ENCODE measurements at regions not wholly inside any gene's neighbourhood (a gene's known extent, or its start where the extent isn't known, plus 50 kb on each side); places are given as distances from the start of the nearest gene placed in this dataset.

DNA sequence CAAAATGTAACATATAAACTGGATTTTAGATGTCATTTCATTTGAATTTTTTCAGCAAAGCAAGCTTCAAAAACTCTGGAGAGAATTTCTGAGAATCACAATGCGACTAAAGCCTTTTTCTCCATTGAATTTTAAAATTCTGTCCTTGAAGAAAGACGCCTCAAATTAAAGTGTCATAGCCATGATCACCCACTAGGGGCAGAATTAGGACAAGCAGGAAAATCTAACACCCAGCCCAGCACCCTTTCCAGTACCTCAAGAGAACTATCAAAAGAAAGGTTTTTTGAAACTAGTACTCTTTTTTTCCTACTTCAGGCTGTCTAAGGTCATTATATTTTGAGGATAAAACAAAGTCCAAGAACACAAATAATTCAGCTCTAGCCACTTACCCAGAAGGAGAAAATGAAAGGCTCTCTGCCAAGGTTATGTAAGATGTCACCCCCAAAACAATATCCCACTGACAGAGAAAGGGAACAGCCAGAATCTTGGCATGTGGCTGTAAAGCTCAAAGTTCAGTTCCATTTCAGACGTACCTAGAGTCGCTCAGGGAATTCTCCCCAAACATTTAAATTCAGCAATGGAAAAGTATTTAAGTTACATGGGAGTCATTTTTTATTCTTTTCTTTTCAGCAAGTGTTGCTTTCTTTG lies 299.4 kb downstream of the SNX13 start:
- Histone ChIP-seq H3K9me3 (no peaks in the 10 kb centered on the region), H3K27ac (no peak overlapping the region), H3K36me3 (no peaks in the 10 kb centered on the region), H3K27me3 (no peaks in the 10 kb centered on the region), H3K4me1 (no peaks in the 10 kb centered on the region), H3K4me3 (no peak overlapping the region)
- WGBS, 2 donors (ENCODE audit: low coverage in 1 of 2) = 46 to 52% methylated on average over 4 of the region's 4 CpGs
- in situ Hi-C loops (cut with MboI; ENCODE audit: low pct_ligation_motif_present in 1 of 4, low pct_unique_long_range_greater_than_20kb in 1 of 4, low sequenced_read_pairs in 3 of 4) (loop anchor here in 3 of 4 donors (10.0 to 25.0 kb wide), 3 partner anchors 326 to 654 kb away; no protein-coding TSS in a partner anchor), intact Hi-C loops (cut with DNase I; ENCODE audit: low total_unique reads) (no loop called here)
- TF ChIP-seq POLR2A (IDR thresholded peaks at IDR 0.05) = no peak
- TF ChIP-seq, protein P1, sequence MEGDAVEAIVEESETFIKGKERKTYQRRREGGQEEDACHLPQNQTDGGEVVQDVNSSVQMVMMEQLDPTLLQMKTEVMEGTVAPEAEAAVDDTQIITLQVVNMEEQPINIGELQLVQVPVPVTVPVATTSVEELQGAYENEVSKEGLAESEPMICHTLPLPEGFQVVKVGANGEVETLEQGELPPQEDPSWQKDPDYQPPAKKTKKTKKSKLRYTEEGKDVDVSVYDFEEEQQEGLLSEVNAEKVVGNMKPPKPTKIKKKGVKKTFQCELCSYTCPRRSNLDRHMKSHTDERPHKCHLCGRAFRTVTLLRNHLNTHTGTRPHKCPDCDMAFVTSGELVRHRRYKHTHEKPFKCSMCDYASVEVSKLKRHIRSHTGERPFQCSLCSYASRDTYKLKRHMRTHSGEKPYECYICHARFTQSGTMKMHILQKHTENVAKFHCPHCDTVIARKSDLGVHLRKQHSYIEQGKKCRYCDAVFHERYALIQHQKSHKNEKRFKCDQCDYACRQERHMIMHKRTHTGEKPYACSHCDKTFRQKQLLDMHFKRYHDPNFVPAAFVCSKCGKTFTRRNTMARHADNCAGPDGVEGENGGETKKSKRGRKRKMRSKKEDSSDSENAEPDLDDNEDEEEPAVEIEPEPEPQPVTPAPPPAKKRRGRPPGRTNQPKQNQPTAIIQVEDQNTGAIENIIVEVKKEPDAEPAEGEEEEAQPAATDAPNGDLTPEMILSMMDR (IDR thresholded peaks at IDR 0.05) = peak; percentile 55 to 68 (median 65)
- no peak for DNase-seq

DNA sequence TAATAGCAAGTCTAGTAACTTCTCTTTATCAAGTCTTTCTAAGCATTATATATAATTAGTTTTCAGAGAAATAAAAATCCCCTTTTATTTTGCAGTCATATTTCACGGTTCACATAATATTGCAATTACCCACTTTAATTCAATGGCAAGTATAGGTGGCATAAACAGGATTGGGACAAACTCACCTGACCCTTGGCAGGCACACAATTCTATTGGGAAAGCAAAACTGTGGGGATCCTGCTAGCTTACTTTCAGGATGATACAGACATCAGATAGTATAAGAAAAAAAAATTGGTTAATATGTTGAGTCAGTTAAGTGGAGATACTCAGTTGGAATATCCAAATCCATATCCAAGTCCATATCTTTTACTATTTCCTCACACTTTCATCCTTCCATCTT lies 294.8 kb downstream of the SNX13 start:
- in situ Hi-C loops (cut with MboI; ENCODE audit: low pct_ligation_motif_present in 1 of 4, low pct_unique_long_range_greater_than_20kb in 1 of 4, low sequenced_read_pairs in 3 of 4) = loop anchor here in 3 of 4 donors (10.0 to 25.0 kb wide), 3 partner anchors 331 to 658 kb away; no protein-coding TSS in a partner anchor
- DNase-seq = no peak
- H3K36me3 ChIP-seq = no peaks in the 10 kb centered on the region
- no peaks in the 10 kb centered on the region for H3K9me3 ChIP-seq
- no peaks in the 10 kb centered on the region for H3K27me3 ChIP-seq
- WGBS, 2 donors (ENCODE audit: low coverage in 1 of 2) = 100% methylated on average over 1 of the region's 1 CpG
- intact Hi-C loops (cut with DNase I; ENCODE audit: low total_unique reads) = no loop called here
- TF ChIP-seq, protein P1 (IDR thresholded peaks at IDR 0.05) = no peak
- no peak for TF ChIP-seq POLR2AphosphoS5 (IDR thresholded peaks at IDR 0.05)
- no peak for TF ChIP-seq POLR2A (IDR thresholded peaks at IDR 0.05)
- TF ChIP-seq EP300 (IDR thresholded peaks at IDR 0.05; ENCODE audit: low read depth) = no peak
- no peak overlapping the region for H3K27ac ChIP-seq
- H3K4me1 ChIP-seq = no peaks in the 10 kb centered on the region
- H3K4me3 ChIP-seq = no peak overlapping the region

DNA sequence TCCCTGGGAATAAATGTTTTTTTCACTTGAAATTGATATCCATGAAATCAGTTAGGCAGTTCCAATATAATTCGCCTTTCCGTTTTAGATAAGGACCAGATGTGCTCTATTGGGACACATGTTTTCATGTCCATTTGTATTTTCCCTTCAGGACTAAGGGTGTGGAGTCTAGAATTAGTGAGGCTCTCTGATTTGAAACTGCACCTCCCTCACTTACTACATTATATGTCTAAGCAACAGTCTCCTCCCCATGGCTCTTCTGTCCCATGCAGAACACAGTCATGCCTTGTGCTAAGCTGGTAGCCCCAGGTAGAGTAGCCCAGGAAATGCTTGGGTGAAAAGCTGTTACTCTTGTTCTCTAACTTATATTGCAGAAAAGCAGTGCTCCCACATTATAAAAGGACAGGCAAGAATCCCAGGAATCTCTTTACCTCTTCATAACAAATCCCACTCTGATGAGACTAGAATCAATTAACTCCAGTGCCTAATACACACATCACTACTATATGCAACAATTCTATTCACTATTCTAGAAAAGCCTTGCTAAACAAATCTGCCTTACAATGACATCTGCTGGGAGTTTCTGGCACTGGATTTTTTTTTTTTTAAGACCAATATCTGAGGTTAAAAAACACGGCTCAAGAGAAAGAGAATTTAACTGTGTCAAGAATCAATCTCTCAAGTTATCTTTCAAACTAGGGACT lies 293.9 kb downstream of the SNX13 start:
- Histone ChIP-seq H3K9me3 (no peaks in the 10 kb centered on the region), H3K27me3 (no peaks in the 10 kb centered on the region), H3K36me3 (no peaks in the 10 kb centered on the region), H3K27ac (no peak overlapping the region), H3K4me3 (no peak overlapping the region), H3K4me1 (no peaks in the 10 kb centered on the region)
- intact Hi-C loops (cut with DNase I; ENCODE audit: low total_unique reads) = no loop called here
- DNase-seq = no peak
- WGBS, 2 donors (ENCODE audit: low coverage in 1 of 2) = 63 to 64% methylated on average over 3 of the region's 3 CpGs
- TF ChIP-seq, protein P1 (IDR thresholded peaks at IDR 0.05) = peak in 3 of 5 experiments; percentile 19 to 31 (median 25)
- no peak for TF ChIP-seq POLR2A (IDR thresholded peaks at IDR 0.05)
- TF ChIP-seq POLR2AphosphoS5 (IDR thresholded peaks at IDR 0.05) = no peak
- in situ Hi-C loops (cut with MboI; ENCODE audit: low pct_ligation_motif_present in 1 of 4, low pct_unique_long_range_greater_than_20kb in 1 of 4, low sequenced_read_pairs in 3 of 4) = loop anchor here in 3 of 4 donors (10.0 to 25.0 kb wide), 3 partner anchors 332 to 659 kb away; no protein-coding TSS in a partner anchor

DNA sequence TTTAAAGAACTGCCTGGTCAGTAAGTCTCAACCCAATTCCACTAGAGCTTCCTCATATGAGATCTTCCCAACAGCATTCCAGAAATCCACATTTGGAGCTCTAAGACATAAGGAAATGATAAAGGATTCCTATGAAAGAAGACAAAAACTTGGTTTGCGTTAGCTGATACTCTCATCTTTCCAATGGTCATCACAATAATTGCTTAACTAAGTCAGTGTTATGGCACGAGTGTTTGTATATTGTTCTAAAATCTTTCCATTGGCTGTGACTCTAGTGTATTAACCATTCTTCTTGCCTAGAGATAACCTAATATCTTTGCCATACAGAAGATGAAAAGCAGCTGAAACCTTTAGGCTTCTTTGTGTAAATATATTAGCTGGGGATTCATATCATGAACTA lies 289.0 kb downstream of the SNX13 start:
- Histone ChIP-seq H3K9me3 (no peaks in the 10 kb centered on the region), H3K4me3 (no peak overlapping the region), H3K4me1 (no peaks in the 10 kb centered on the region), H3K27ac (peak overlapping the region in 3 of 4 donors; percentile 35 to 43 (median 40)), H3K27me3 (no peaks in the 10 kb centered on the region), H3K36me3 (no peaks in the 10 kb centered on the region)
- in situ Hi-C loops (cut with MboI; ENCODE audit: low pct_ligation_motif_present in 1 of 4, low pct_unique_long_range_greater_than_20kb in 1 of 4, low sequenced_read_pairs in 3 of 4) = no loop called here
- no peak for DNase-seq
- 56 to 79% methylated on average over 2 of the region's 2 CpGs for WGBS, 2 donors (ENCODE audit: low coverage in 1 of 2)
- intact Hi-C loops (cut with DNase I; ENCODE audit: low total_unique reads) = no loop called here
- no peak for TF ChIP-seq EP300 (IDR thresholded peaks at IDR 0.05; ENCODE audit: low read depth)
- TF ChIP-seq, protein P1 (IDR thresholded peaks at IDR 0.05) = no peak
